GM23338 (cell line): ENCODE measurements at regions not wholly inside any gene's neighbourhood (a gene's known extent, or its start where the extent isn't known, plus 50 kb on each side); places are given as distances from the start of the nearest gene placed in this dataset.
"Not testable (repeated sequence)": the region's sequence is repeated elsewhere in the genome, so short reads cannot be mapped to it uniquely, and the experiment has no call there.

ENCODE experiments used
- ATAC-seq: fragments of 200-7000 bp; cut with Tn5 transposase; 3 replicates; pipeline ENCODE4 v1.9.1; 2020
- DNase-seq: peaks from one replicate; pipeline ENCODE4 v3.0.0-alpha.2; 2015; ENCODE audit warnings: low spot score
- H2AFZ ChIP-seq: fragments of 200-600 bp; sonication (generic); 2 replicates; pipeline ENCODE4 v1.8.0; 2016; ENCODE audit warnings: antibody characterized with exemption, mild to moderate bottlenecking, moderate library complexity
- H3F3A ChIP-seq: fragments of 200-600 bp; sonication (generic); replicated peaks from 2 replicates; pipeline ENCODE4 v1.8.0; 2017; ENCODE audit warnings: antibody characterized with exemption, mixed run types, low read depth
- H3K27ac ChIP-seq: fragments of 200-600 bp; sonication (generic); 2 replicates; pipeline ENCODE4 v1.6.1; 2016; ENCODE audit warnings: low read depth
- H3K27me3 ChIP-seq: fragments of 200-600 bp; sonication (generic); 2 replicates; pipeline ENCODE4 v1.8.0; 2016; ENCODE audit warnings: mild to moderate bottlenecking, mixed run types, moderate library complexity; ENCODE audit not compliant: insufficient read depth
- H3K36me3 ChIP-seq: fragments of 200-600 bp; sonication (generic); 2 replicates; pipeline ENCODE4 v1.8.0; 2016; ENCODE audit warnings: mild to moderate bottlenecking; ENCODE audit not compliant: insufficient read depth
- H3K4me1 ChIP-seq: fragments of 200-600 bp; sonication (generic); 2 replicates; pipeline ENCODE4 v1.8.0; 2016; ENCODE audit warnings: mild to moderate bottlenecking, moderate library complexity; ENCODE audit not compliant: insufficient read depth
- H3K4me2 ChIP-seq: fragments of 200-600 bp; sonication (generic); 2 replicates; pipeline ENCODE4 v1.7.1; 2017; ENCODE audit warnings: mixed run types
- H3K4me3 ChIP-seq: fragments of 200-600 bp; sonication (generic); 2 replicates; pipeline ENCODE4 v1.6.1; 2016; ENCODE audit warnings: mixed run types
- H3K79me2 ChIP-seq: fragments of 200-600 bp; sonication (generic); replicated peaks from 2 replicates; pipeline ENCODE4 v1.8.0; 2017; ENCODE audit warnings: mild to moderate bottlenecking; ENCODE audit not compliant: insufficient read depth
- H3K9me2 ChIP-seq: fragments of 200-600 bp; sonication (generic); 2 replicates; pipeline ENCODE4 v1.8.0; 2017; ENCODE audit not compliant: insufficient read depth
- H4K20me1 ChIP-seq: fragments of 200-600 bp; sonication (generic); replicated peaks from 2 replicates; pipeline ENCODE4 v1.8.0; 2017; ENCODE audit warnings: mild to moderate bottlenecking; ENCODE audit not compliant: insufficient read depth
- H3K27ac Mint-ChIP-seq: 2 replicates; pipeline ENCODE4 v1.8.0; 2020; ENCODE audit warnings: inconsistent platforms, mild to moderate bottlenecking, moderate library complexity, mixed read lengths
- H3K27me3 Mint-ChIP-seq: 3 replicates; pipeline ENCODE4 v1.8.0; 2022; ENCODE audit warnings: low read depth, mild to moderate bottlenecking, moderate library complexity, mixed read lengths, inconsistent platforms; ENCODE audit not compliant: insufficient read depth, poor library complexity
- H3K36me3 Mint-ChIP-seq: 3 replicates; pipeline ENCODE4 v1.8.0; 2021; ENCODE audit warnings: low read depth, mild to moderate bottlenecking, inconsistent platforms, moderate library complexity, mixed read lengths
- H3K4me1 Mint-ChIP-seq: 3 replicates; pipeline ENCODE4 v1.8.0; 2020; ENCODE audit warnings: mild to moderate bottlenecking, inconsistent platforms, mixed read lengths
- H3K4me3 Mint-ChIP-seq: 3 replicates; pipeline ENCODE4 v1.8.0; 2021; ENCODE audit warnings: moderate library complexity, mild to moderate bottlenecking, inconsistent platforms, mixed read lengths
- H3K9me3 Mint-ChIP-seq: 3 replicates; pipeline ENCODE4 v1.8.0; 2020; ENCODE audit warnings: moderate library complexity, mild to moderate bottlenecking, inconsistent platforms, mixed read lengths
- CREB1 ChIP-seq: fragments of 250-450 bp; sonication (Bioruptor Pico); IDR thresholded peaks from 2 replicates; pipeline ENCODE4 v1.5.0; 2020; ENCODE audit warnings: low read depth, mild to moderate bottlenecking, moderate library complexity
- EZH2 ChIP-seq: fragments of 200-600 bp; sonication (generic); IDR thresholded peaks from one replicate; pipeline ENCODE4 v1.8.0; 2017; ENCODE audit warnings: antibody characterized with exemption, mild to moderate bottlenecking, low read depth; ENCODE audit not compliant: unreplicated experiment
- EZH2phosphoT487 ChIP-seq: fragments of 200-600 bp; sonication (generic); IDR thresholded peaks from one replicate; pipeline ENCODE4 v1.8.1; 2018; ENCODE audit warnings: antibody characterized with exemption; ENCODE audit not compliant: unreplicated experiment
- NANOG ChIP-seq: IDR thresholded peaks from 2 replicates; pipeline ENCODE4 v1.6.1; 2016; ENCODE audit warnings: antibody characterized with exemption, borderline replicate concordance
- POLR2AphosphoS5 ChIP-seq: IDR thresholded peaks from 2 replicates; pipeline ENCODE4 v1.6.1; 2016; ENCODE audit warnings: antibody characterized with exemption, low read depth
- STAT1 ChIP-seq: IDR thresholded peaks from one replicate; pipeline ENCODE4 v1.6.1; 2016; ENCODE audit warnings: antibody characterized with exemption; ENCODE audit not compliant: unreplicated experiment
- ZNF114 ChIP-seq: fragments of 250-450 bp; sonication (Bioruptor Pico); IDR thresholded peaks from 2 replicates; pipeline ENCODE4 v1.5.0; 2020; ENCODE audit warnings: mild to moderate bottlenecking, moderate library complexity
- ZNF331 ChIP-seq: fragments of 250-450 bp; sonication (Bioruptor Pico); IDR thresholded peaks from 2 replicates; pipeline ENCODE4 v1.5.0; 2020; ENCODE audit warnings: low read depth, mild to moderate bottlenecking, moderate library complexity
- TF ChIP-seq, protein P1 (sequence below): fragments of 250-450 bp; sonication (Bioruptor Pico); IDR thresholded peaks from 2 replicates; pipeline ENCODE4 v1.5.0; 2020; ENCODE audit warnings: mild to moderate bottlenecking, moderate library complexity
- TF ChIP-seq, protein P2 (sequence below): IDR thresholded peaks from one replicate; pipeline ENCODE4 v1.6.1; 2018; ENCODE audit warnings: antibody characterized with exemption; ENCODE audit not compliant: unreplicated experiment
- TF ChIP-seq, protein P3 (sequence below): IDR thresholded peaks from 2 replicates; pipeline ENCODE4 v1.6.1; 2016; ENCODE audit warnings: antibody characterized with exemption

DNA sequence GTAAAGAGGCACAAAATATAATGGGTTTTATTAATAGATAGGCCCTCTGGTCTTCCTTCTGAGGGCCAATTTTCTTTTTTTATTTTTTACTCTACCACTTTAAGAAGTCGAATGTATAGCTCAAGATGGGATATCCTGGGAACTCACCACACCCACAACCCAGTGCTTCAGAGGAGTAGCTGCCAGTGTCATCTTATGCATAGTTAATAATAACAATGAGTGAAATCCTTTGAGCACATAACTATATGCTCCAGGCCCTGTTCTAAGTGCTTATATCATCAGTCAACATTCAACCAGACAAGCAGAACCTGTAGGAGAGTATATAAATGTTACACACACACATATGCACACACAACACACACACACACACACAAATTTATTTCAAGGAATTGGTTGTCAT lies 150.3 kb upstream of the ACTBL2 start (continued):
- TF ChIP-seq, protein P1, sequence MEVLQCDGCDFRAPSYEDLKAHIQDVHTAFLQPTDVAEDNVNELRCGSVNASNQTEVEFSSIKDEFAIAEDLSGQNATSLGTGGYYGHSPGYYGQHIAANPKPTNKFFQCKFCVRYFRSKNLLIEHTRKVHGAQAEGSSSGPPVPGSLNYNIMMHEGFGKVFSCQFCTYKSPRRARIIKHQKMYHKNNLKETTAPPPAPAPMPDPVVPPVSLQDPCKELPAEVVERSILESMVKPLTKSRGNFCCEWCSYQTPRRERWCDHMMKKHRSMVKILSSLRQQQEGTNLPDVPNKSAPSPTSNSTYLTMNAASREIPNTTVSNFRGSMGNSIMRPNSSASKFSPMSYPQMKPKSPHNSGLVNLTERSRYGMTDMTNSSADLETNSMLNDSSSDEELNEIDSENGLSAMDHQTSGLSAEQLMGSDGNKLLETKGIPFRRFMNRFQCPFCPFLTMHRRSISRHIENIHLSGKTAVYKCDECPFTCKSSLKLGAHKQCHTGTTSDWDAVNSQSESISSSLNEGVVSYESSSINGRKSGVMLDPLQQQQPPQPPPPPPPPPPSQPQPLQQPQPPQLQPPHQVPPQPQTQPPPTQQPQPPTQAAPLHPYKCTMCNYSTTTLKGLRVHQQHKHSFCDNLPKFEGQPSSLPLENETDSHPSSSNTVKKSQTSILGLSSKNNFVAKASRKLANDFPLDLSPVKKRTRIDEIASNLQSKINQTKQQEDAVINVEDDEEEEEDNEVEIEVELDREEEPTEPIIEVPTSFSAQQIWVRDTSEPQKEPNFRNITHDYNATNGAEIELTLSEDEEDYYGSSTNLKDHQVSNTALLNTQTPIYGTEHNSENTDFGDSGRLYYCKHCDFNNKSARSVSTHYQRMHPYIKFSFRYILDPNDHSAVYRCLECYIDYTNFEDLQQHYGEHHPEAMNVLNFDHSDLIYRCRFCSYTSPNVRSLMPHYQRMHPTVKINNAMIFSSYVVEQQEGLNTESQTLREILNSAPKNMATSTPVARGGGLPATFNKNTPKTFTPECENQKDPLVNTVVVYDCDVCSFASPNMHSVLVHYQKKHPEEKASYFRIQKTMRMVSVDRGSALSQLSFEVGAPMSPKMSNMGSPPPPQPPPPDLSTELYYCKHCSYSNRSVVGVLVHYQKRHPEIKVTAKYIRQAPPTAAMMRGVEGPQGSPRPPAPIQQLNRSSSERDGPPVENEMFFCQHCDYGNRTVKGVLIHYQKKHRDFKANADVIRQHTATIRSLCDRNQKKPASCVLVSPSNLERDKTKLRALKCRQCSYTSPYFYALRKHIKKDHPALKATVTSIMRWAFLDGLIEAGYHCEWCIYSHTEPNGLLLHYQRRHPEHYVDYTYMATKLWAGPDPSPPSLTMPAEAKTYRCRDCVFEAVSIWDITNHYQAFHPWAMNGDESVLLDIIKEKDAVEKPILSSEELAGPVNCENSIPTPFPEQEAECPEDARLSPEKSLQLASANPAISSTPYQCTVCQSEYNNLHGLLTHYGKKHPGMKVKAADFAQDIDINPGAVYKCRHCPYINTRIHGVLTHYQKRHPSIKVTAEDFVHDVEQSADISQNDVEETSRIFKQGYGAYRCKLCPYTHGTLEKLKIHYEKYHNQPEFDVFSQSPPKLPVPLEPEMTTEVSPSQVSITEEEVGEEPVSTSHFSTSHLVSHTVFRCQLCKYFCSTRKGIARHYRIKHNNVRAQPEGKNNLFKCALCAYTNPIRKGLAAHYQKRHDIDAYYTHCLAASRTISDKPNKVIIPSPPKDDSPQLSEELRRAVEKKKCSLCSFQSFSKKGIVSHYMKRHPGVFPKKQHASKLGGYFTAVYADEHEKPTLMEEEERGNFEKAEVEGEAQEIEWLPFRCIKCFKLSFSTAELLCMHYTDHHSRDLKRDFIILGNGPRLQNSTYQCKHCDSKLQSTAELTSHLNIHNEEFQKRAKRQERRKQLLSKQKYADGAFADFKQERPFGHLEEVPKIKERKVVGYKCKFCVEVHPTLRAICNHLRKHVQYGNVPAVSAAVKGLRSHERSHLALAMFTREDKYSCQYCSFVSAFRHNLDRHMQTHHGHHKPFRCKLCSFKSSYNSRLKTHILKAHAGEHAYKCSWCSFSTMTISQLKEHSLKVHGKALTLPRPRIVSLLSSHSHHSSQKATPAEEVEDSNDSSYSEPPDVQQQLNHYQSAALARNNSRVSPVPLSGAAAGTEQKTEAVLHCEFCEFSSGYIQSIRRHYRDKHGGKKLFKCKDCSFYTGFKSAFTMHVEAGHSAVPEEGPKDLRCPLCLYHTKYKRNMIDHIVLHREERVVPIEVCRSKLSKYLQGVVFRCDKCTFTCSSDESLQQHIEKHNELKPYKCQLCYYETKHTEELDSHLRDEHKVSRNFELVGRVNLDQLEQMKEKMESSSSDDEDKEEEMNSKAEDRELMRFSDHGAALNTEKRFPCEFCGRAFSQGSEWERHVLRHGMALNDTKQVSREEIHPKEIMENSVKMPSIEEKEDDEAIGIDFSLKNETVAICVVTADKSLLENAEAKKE (CRISPR knock-in tag) = no peak
- TF ChIP-seq NANOG = no peak

DNA sequence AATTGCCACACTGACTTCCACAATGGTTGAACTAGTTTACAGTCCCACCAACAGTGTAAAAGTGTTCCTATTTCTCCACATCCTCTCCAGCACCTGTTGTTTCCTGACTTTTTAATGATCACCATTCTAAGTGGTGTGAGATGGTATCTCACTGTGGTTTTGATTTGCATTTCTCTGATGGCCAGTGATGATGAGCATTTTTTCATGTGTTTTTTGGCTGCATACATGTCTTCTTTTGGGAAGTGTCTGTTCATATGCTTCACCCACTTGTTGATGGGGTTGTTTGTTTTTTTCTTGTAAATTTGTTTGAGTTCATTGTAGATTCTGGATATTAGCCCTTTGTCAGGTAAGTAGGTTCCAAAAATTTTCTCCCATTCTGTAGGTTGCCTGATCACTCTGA lies 148.5 kb upstream of the ACTBL2 start:
- not testable (repeated sequence) for H3K36me3 ChIP-seq, H3K27ac ChIP-seq, H3K4me3 Mint-ChIP-seq, H3K4me1 Mint-ChIP-seq, H3K27me3 Mint-ChIP-seq, H3K9me2 ChIP-seq, H3K27ac Mint-ChIP-seq, H3K36me3 Mint-ChIP-seq, H3K79me2 ChIP-seq, H2AFZ ChIP-seq, H3K27me3 ChIP-seq, H3K4me3 ChIP-seq, H3K4me2 ChIP-seq, H3F3A ChIP-seq, H3K4me1 ChIP-seq, DNase-seq, ATAC-seq, H3K9me3 Mint-ChIP-seq, H4K20me1 ChIP-seq

DNA sequence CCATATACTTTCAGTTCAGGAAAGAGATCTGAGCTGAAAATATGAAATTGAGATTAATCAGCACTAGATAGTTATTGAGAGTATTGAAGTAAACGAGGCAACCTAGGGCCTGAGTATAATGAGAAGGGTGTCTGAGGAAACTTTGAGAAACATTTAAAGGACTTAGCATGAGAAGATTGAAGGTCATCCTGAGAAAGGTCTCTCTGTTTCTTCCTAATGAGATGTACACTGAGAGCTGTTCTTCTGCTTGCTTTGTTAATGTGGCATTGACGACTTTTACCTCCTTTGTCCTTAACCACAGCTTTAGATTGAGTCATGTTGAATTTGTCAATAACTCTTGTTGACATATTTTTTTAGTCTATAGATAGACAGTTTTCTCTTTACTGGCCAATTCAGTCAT lies 145.1 kb upstream of the ACTBL2 start:
- no peaks in the 10 kb centered on the region for H3K4me1 ChIP-seq
- H3K4me3 ChIP-seq = no peak overlapping the region
- H3K27ac Mint-ChIP-seq = no peak overlapping the region
- H3K27ac ChIP-seq = no peak overlapping the region
- no peaks in the 10 kb centered on the region for H4K20me1 ChIP-seq
- no peaks in the 10 kb centered on the region for H3K27me3 Mint-ChIP-seq
- no peaks in the 10 kb centered on the region for H3K9me3 Mint-ChIP-seq
- DNase-seq (no peak), ATAC-seq (no peak)
- H3K36me3 ChIP-seq = no peaks in the 10 kb centered on the region
- H3F3A ChIP-seq = no peaks in the 10 kb centered on the region
- H3K9me2 ChIP-seq = no peaks in the 10 kb centered on the region
- H3K4me1 Mint-ChIP-seq = no peaks in the 10 kb centered on the region
- no peaks in the 10 kb centered on the region for H3K36me3 Mint-ChIP-seq
- H3K27me3 ChIP-seq = no peaks in the 10 kb centered on the region
- no peak overlapping the region for H2AFZ ChIP-seq
- H3K79me2 ChIP-seq = no peaks in the 10 kb centered on the region
- H3K4me3 Mint-ChIP-seq = no peak overlapping the region
- no peak overlapping the region for H3K4me2 ChIP-seq
- TF ChIP-seq NANOG (no peak), STAT1 (no peak), POLR2AphosphoS5 (no peak), ZNF331 (CRISPR knock-in tag) (no peak), CREB1 (CRISPR knock-in tag) (no peak), EZH2 (no peak), EZH2phosphoT487 (no peak), ZNF114 (no peak)
- TF ChIP-seq, protein P2, sequence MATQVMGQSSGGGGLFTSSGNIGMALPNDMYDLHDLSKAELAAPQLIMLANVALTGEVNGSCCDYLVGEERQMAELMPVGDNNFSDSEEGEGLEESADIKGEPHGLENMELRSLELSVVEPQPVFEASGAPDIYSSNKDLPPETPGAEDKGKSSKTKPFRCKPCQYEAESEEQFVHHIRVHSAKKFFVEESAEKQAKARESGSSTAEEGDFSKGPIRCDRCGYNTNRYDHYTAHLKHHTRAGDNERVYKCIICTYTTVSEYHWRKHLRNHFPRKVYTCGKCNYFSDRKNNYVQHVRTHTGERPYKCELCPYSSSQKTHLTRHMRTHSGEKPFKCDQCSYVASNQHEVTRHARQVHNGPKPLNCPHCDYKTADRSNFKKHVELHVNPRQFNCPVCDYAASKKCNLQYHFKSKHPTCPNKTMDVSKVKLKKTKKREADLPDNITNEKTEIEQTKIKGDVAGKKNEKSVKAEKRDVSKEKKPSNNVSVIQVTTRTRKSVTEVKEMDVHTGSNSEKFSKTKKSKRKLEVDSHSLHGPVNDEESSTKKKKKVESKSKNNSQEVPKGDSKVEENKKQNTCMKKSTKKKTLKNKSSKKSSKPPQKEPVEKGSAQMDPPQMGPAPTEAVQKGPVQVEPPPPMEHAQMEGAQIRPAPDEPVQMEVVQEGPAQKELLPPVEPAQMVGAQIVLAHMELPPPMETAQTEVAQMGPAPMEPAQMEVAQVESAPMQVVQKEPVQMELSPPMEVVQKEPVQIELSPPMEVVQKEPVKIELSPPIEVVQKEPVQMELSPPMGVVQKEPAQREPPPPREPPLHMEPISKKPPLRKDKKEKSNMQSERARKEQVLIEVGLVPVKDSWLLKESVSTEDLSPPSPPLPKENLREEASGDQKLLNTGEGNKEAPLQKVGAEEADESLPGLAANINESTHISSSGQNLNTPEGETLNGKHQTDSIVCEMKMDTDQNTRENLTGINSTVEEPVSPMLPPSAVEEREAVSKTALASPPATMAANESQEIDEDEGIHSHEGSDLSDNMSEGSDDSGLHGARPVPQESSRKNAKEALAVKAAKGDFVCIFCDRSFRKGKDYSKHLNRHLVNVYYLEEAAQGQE = no peak
- TF ChIP-seq, protein P3, sequence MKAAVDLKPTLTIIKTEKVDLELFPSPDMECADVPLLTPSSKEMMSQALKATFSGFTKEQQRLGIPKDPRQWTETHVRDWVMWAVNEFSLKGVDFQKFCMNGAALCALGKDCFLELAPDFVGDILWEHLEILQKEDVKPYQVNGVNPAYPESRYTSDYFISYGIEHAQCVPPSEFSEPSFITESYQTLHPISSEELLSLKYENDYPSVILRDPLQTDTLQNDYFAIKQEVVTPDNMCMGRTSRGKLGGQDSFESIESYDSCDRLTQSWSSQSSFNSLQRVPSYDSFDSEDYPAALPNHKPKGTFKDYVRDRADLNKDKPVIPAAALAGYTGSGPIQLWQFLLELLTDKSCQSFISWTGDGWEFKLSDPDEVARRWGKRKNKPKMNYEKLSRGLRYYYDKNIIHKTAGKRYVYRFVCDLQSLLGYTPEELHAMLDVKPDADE = no peak
